H9 (cell line): ENCODE measurements at regions not wholly inside any gene's neighbourhood (a gene's known extent, or its start where the extent isn't known, plus 50 kb on each side); places are given as distances from the start of the nearest gene placed in this dataset.
"Not testable (repeated sequence)": the region's sequence is repeated elsewhere in the genome, so short reads cannot be mapped to it uniquely, and the experiment has no call there.

Experiments
- DNase-seq: peaks from one replicate; pipeline ENCODE4 v3.0.0-alpha.2; 2017
- H2AFZ ChIP-seq: one replicate; pipeline ENCODE4 v1.6.1; 2013; ENCODE audit warnings: mild to moderate bottlenecking, low read length, control low read depth, moderate library complexity
- H2AK5ac ChIP-seq: 2 replicates; pipeline ENCODE4 v1.6.1; 2013; ENCODE audit warnings: low read length, control low read depth, mixed read lengths; ENCODE audit not compliant: insufficient read length
- H2BK120ac ChIP-seq: one replicate; pipeline ENCODE4 v1.6.1; 2013; ENCODE audit warnings: low read depth, mild to moderate bottlenecking, low read length, control low read depth, inconsistent platforms; ENCODE audit not compliant: poor library complexity, severe bottlenecking
- H2BK12ac ChIP-seq: 2 replicates; pipeline ENCODE4 v1.6.1; 2013; ENCODE audit warnings: low read length, control low read depth, mixed read lengths, low read depth; ENCODE audit not compliant: insufficient read length
- H2BK15ac ChIP-seq: 2 replicates; pipeline ENCODE4 v1.6.1; 2013; ENCODE audit warnings: low read depth, low read length, control low read depth
- H2BK20ac ChIP-seq: one replicate; pipeline ENCODE4 v1.6.1; 2013; ENCODE audit warnings: low read depth, mild to moderate bottlenecking, low read length, control low read depth, inconsistent platforms; ENCODE audit not compliant: poor library complexity, severe bottlenecking
- H2BK5ac ChIP-seq: 2 replicates; pipeline ENCODE4 v1.6.1; 2013; ENCODE audit warnings: low read length, control low read depth, mixed read lengths; ENCODE audit not compliant: insufficient read length
- H3K14ac ChIP-seq: 2 replicates; pipeline ENCODE4 v1.6.1; 2013; ENCODE audit warnings: low read length, control low read depth; ENCODE audit not compliant: insufficient read depth
- H3K18ac ChIP-seq: 2 replicates; pipeline ENCODE4 v1.6.1; 2013; ENCODE audit warnings: low read depth, mild to moderate bottlenecking, mixed read lengths, low read length, control low read depth; ENCODE audit not compliant: insufficient read length
- H3K23ac ChIP-seq: 2 replicates; pipeline ENCODE4 v1.6.1; 2013; ENCODE audit warnings: low read length, control low read depth, mixed read lengths, low read depth; ENCODE audit not compliant: insufficient read length
- H3K23me2 ChIP-seq: 2 replicates; pipeline ENCODE4 v1.6.1; 2013; ENCODE audit warnings: low read depth, mild to moderate bottlenecking, mixed read lengths, low read length, control low read depth; ENCODE audit not compliant: insufficient read length, poor library complexity, severe bottlenecking
- H3K27ac ChIP-seq: 2 replicates; pipeline ENCODE4 v1.5.1; 2013; ENCODE audit warnings: low read length, control low read depth, mixed read lengths, low read depth; ENCODE audit not compliant: insufficient read length
- H3K27me3 ChIP-seq: 2 replicates; pipeline ENCODE4 v1.6.1; 2013; ENCODE audit warnings: low read length, control low read depth, inconsistent platforms; ENCODE audit not compliant: insufficient read depth
- H3K4ac ChIP-seq: 2 replicates; pipeline ENCODE4 v1.6.1; 2013; ENCODE audit warnings: low read depth, mild to moderate bottlenecking, control low read depth, inconsistent platforms, low read length, moderate library complexity
- H3K4me1 ChIP-seq: 2 replicates; pipeline ENCODE4 v1.6.1; 2013; ENCODE audit warnings: low read length, control low read depth, inconsistent platforms; ENCODE audit not compliant: insufficient read depth
- H3K4me2 ChIP-seq: 2 replicates; pipeline ENCODE4 v1.6.1; 2013; ENCODE audit warnings: low read length, control low read depth, mixed read lengths; ENCODE audit not compliant: insufficient read length, insufficient read depth
- H3K56ac ChIP-seq: 2 replicates; pipeline ENCODE4 v1.6.1; 2013; ENCODE audit warnings: low read depth, mild to moderate bottlenecking, mixed read lengths, low read length, control low read depth; ENCODE audit not compliant: insufficient read length
- H3K79me1 ChIP-seq: 2 replicates; pipeline ENCODE4 v1.6.1; 2013; ENCODE audit warnings: low read depth, mild to moderate bottlenecking, moderate library complexity, low read length, control low read depth, inconsistent platforms; ENCODE audit not compliant: insufficient read depth, poor library complexity, severe bottlenecking
- H3K79me2 ChIP-seq: 2 replicates; pipeline ENCODE4 v1.6.1; 2013; ENCODE audit warnings: low read length, control low read depth, inconsistent platforms; ENCODE audit not compliant: insufficient read depth
- H3K9ac ChIP-seq: 2 replicates; pipeline ENCODE4 v1.6.1; 2013; ENCODE audit warnings: low read length, control low read depth, mixed read lengths; ENCODE audit not compliant: insufficient read length; ENCODE audit errors: extremely low read depth
- H3K9me3 ChIP-seq: one replicate; pipeline ENCODE4 v1.6.1; 2013; ENCODE audit warnings: low read depth, low read length, inconsistent platforms; ENCODE audit not compliant: control insufficient read depth
- H3T11ph ChIP-seq: one replicate; pipeline ENCODE4 v1.6.1; 2013; ENCODE audit warnings: mild to moderate bottlenecking, low read length, control low read depth, inconsistent platforms
- H4K20me1 ChIP-seq: one replicate; pipeline ENCODE4 v1.6.1; 2013; ENCODE audit not compliant: control insufficient read depth, insufficient read length, insufficient read depth
- H4K5ac ChIP-seq: 2 replicates; pipeline ENCODE4 v1.6.1; 2013; ENCODE audit warnings: low read depth, mild to moderate bottlenecking, mixed read lengths, low read length, control low read depth; ENCODE audit not compliant: insufficient read length
- H4K8ac ChIP-seq: replicated peaks from 2 replicates; pipeline ENCODE4 v1.6.1; 2013; ENCODE audit warnings: low read length, control low read depth, mixed read lengths, low read depth; ENCODE audit not compliant: insufficient read length
- H4K91ac ChIP-seq: 2 replicates; pipeline ENCODE4 v1.6.1; 2013; ENCODE audit warnings: low read depth, mild to moderate bottlenecking, moderate library complexity, mixed read lengths, low read length, control low read depth; ENCODE audit not compliant: insufficient read length
- H3K27ac Mint-ChIP-seq, 3 experiments: 2 replicates in 2 of 3; 3 replicates in 1 of 3; pipeline ENCODE4 v1.8.0; 2020 to 2021; ENCODE audit warnings: mixed read lengths in 3 of 3, mild to moderate bottlenecking in 1 of 3, moderate library complexity in 1 of 3
- H3K27me3 Mint-ChIP-seq: 2 replicates; pipeline ENCODE4 v1.8.0; 2021; ENCODE audit warnings: low read depth, mild to moderate bottlenecking, moderate library complexity, mixed read lengths
- H3K36me3 Mint-ChIP-seq, 3 experiments: 2 replicates in 2 of 3; 3 replicates in 1 of 3; pipeline ENCODE4 v1.8.0; 2020 to 2021; ENCODE audit warnings: low read depth in 3 of 3, mixed read lengths in 3 of 3; ENCODE audit not compliant: insufficient read depth in 1 of 3
- H3K4me1 Mint-ChIP-seq, 2 experiments: 2 replicates each; pipeline ENCODE4 v1.8.0; 2020; ENCODE audit warnings: mixed read lengths in 2 of 2
- H3K4me3 Mint-ChIP-seq, 2 experiments: 2 replicates in 1 of 2; 3 replicates in 1 of 2; pipeline ENCODE4 v1.8.0; 2020 to 2021; ENCODE audit warnings: mild to moderate bottlenecking in 2 of 2, mixed read lengths in 2 of 2, moderate library complexity in 1 of 2
- H3K9me3 Mint-ChIP-seq, 2 experiments: 2 replicates in 1 of 2; 3 replicates in 1 of 2; pipeline ENCODE4 v1.8.0; 2020; ENCODE audit warnings: mild to moderate bottlenecking in 2 of 2, mixed read lengths in 2 of 2, moderate library complexity in 1 of 2
- CTCF ChIP-seq: fragments of 200-600 bp; sonication (generic); conservative IDR thresholded peaks from 3 replicates; pipeline ENCODE4 v1.8.0; 2021; ENCODE audit warnings: antibody characterized with exemption, mild to moderate bottlenecking
- WGBS: extraction: QIAGEN DNeasy Blood & Tissue Kit; methylation state at CpG from one replicate; pipeline ENCODE4 v1.1.7; 2013; ENCODE audit warnings: missing lambda C conversion rate, low lambda C conversion rate, mixed read lengths; ENCODE audit not compliant: insufficient read length; ENCODE audit errors: extremely low coverage; 5-methylcytosine and 5-hydroxymethylcytosine counted together

GRCh38 chr1:30132602-30133286, 590.6 kb downstream of the MATN1 start:
- Histone ChIP-seq H3K23ac (no peak overlapping the region), H4K91ac (no peak overlapping the region), H2BK120ac (no peak overlapping the region), H3K14ac (no peak overlapping the region; the same call in 1 of the 2 replicates), H3K9me3 (peaks cover 7% of the 10 kb centered on the region), H4K5ac (no peak overlapping the region), H3K27me3 (no peaks in the 10 kb centered on the region), H3K4me2 (no peak overlapping the region), H3K18ac (no peak overlapping the region), H4K8ac (no peak overlapping the region), H2BK20ac (no peak overlapping the region), H3K4me1 (no peaks in the 10 kb centered on the region), H3K4ac (no peak overlapping the region), H3K9ac (no peak overlapping the region), H2AFZ (no peak overlapping the region), H3T11ph (no peak overlapping the region), H3K23me2 (no peaks in the 10 kb centered on the region), H3K79me2 (no peaks in the 10 kb centered on the region), H4K20me1 (no peaks in the 10 kb centered on the region), H3K79me1 (no peaks in the 10 kb centered on the region), H2AK5ac (no peak overlapping the region), H2BK5ac (no peak overlapping the region), H3K27ac (no peak overlapping the region), H3K56ac (no peak overlapping the region), H2BK12ac (no peak overlapping the region), H2BK15ac (no peak overlapping the region)
- WGBS: no CpG with 5 or more reads among the region's 10 CpGs
- Mint-ChIP-seq H3K4me1 (no peaks in the 10 kb centered on the region), H3K27ac (no peak overlapping the region; a peak in 1 of 7 replicates), H3K27me3 (peaks cover 13% of the 10 kb centered on the region), H3K9me3 (peaks cover 0 to 6% of the 10 kb centered on the region in 2 experiments; a peak in 3 of 5 replicates), H3K4me3 (no peak overlapping the region), H3K36me3 (no peaks in the 10 kb centered on the region)
- no peak for TF ChIP-seq CTCF
- no peak for DNase-seq

GRCh38 chr1:30130566-30130965, 592.8 kb downstream of the MATN1 start:
- H3K23me2 ChIP-seq, H2AK5ac ChIP-seq, H4K20me1 ChIP-seq, H3K27me3 ChIP-seq, H4K91ac ChIP-seq, H3K23ac ChIP-seq, H3K4me2 ChIP-seq, H2BK15ac ChIP-seq, H3K79me2 ChIP-seq, H3K9me3 ChIP-seq, H3K4me1 ChIP-seq, H3K9ac ChIP-seq, H3K18ac ChIP-seq, H2AFZ ChIP-seq, H4K5ac ChIP-seq, H3K27ac Mint-ChIP-seq, H2BK12ac ChIP-seq, H3T11ph ChIP-seq, H4K8ac ChIP-seq, H3K4me3 Mint-ChIP-seq, H3K56ac ChIP-seq, H3K4me1 Mint-ChIP-seq, H3K14ac ChIP-seq, H3K9me3 Mint-ChIP-seq, H3K36me3 Mint-ChIP-seq, H3K27me3 Mint-ChIP-seq, DNase-seq, H2BK20ac ChIP-seq, H3K27ac ChIP-seq, H3K4ac ChIP-seq, H2BK5ac ChIP-seq, H3K79me1 ChIP-seq, H2BK120ac ChIP-seq: not testable (repeated sequence)
- WGBS: no CpG with 5 or more reads among the region's 2 CpGs
